ENCODE measurements at regions not wholly inside any gene's neighbourhood (a gene's known extent, or its start where the extent isn't known, plus 50 kb on each side); places are given as distances from the start of the nearest gene placed in this dataset.

GRCh38 chrX:7985568-7985967 is 58.4 kb upstream of the PNPLA4 start:
- H3K4me3 ChIP-seq = no peak overlapping the region
- no peaks in the 10 kb centered on the region for H3K36me3 ChIP-seq
- no peaks in the 10 kb centered on the region for H3K9me3 ChIP-seq
- H3K4me1 ChIP-seq = no peaks in the 10 kb centered on the region
- ATAC-seq (no peak), DNase-seq (no peak)
- intact Hi-C loops (cut with DNase I) = no loop called here
- no peak for TF ChIP-seq CTCF (IDR thresholded peaks at IDR 0.05)
- H3K27me3 ChIP-seq = no peaks in the 10 kb centered on the region
- no peak overlapping the region for H3K27ac ChIP-seq

- no peak for TF ChIP-seq CTCF (IDR thresholded peaks at IDR 0.05)
- DNase-seq = no peak
Observed at GRCh38 chrX:7983581-7983980, 56.4 kb upstream of the PNPLA4 start.

More at GRCh38 chrX:7983581-7983980, 56.4 kb upstream of the PNPLA4 start:
- H3K27me3 ChIP-seq = no peaks in the 10 kb centered on the region
- H3K36me3 ChIP-seq = no peaks in the 10 kb centered on the region
- no peaks in the 10 kb centered on the region for H3K4me1 ChIP-seq
- intact Hi-C loops (cut with DNase I) = no loop called here
- no peaks in the 10 kb centered on the region for H3K9me3 ChIP-seq
- no peak overlapping the region for H3K27ac ChIP-seq
- ATAC-seq = no peak
- H3K4me3 ChIP-seq = no peak overlapping the region

Data from upper lobe of right lung (tissue), 1 donor.